ENCODE measurements at regions not wholly inside any gene's neighbourhood (a gene's known extent, or its start where the extent isn't known, plus 50 kb on each side); places are given as distances from the start of the nearest gene placed in this dataset.

GRCh38 chr3:76624164-76624563, 415.7 kb upstream of the ROBO2 start:
- Histone ChIP-seq H3K36me3 (ENCODE audit: low read depth, low read length) (no peaks in the 10 kb centered on the region), H3K9ac (ENCODE audit: low read length) (no peak overlapping the region), H3K27me3 (ENCODE audit: low read length) (peaks cover 8% of the 10 kb centered on the region; the same call in 1 of the 2 replicates), H3K4me3 (ENCODE audit: low read length) (peak overlapping the region; percentile 50), H3K4me1 (ENCODE audit: insufficient read depth, low read length) (no peaks in the 10 kb centered on the region), H2AFZ (ENCODE audit: low read length) (peak overlapping the region; percentile 63; the same call in 1 of the 2 replicates), H3F3A (ENCODE audit: low read length, unreplicated experiment) (no peaks in the 10 kb centered on the region), H4K20me1 (ENCODE audit: low read length) (no peaks in the 10 kb centered on the region), H3K4me2 (ENCODE audit: low read length) (peak overlapping the region; percentile 41; the same call in 1 of the 2 replicates), H3K79me2 (ENCODE audit: low read length) (no peaks in the 10 kb centered on the region), H3K9me3 (ENCODE audit: low read length) (0 out of 2 replicates have a peak, but pooled peaks cover 3% of the 10 kb centered on the region), H3K9me2 (replicated peaks; ENCODE audit: low read length) (no peaks in the 10 kb centered on the region), H3K27ac (ENCODE audit: low read length) (no peak overlapping the region)
- TF ChIP-seq CTCF (conservative IDR thresholded peaks at IDR 0.05; ENCODE audit: low read depth, low read length) (no peak), EZH2 (IDR thresholded peaks at IDR 0.05; ENCODE audit: low read length, unreplicated experiment) (no peak), EZH2phosphoT487 (IDR thresholded peaks at IDR 0.05; ENCODE audit: borderline replicate concordance, low read length) (no peak)
- POLR2A ChIA-PET (ENCODE audit: unreplicated experiment) = no interaction called here
- BruUV-seq (replicated peaks) = no TSS peak
- peak; percentile 16 for DNase-seq
- intact Hi-C loops (cut with micrococcal nuclease) = no loop called here
- CTCF ChIA-PET = no interaction called here
- no peak for ATAC-seq

- Histone ChIP-seq H3K9me2 (replicated peaks; ENCODE audit: low read length) (no peaks in the 10 kb centered on the region), H3K27me3 (ENCODE audit: low read length) (peaks cover 4% of the 10 kb centered on the region), H3F3A (ENCODE audit: low read length, unreplicated experiment) (no peaks in the 10 kb centered on the region), H3K27ac (ENCODE audit: low read length) (no peak overlapping the region), H3K36me3 (ENCODE audit: low read depth, low read length) (no peaks in the 10 kb centered on the region), H2AFZ (ENCODE audit: low read length) (no peak overlapping the region), H3K9me3 (ENCODE audit: low read length) (0 out of 2 replicates have a peak, but pooled peaks cover 3% of the 10 kb centered on the region), H3K4me3 (ENCODE audit: low read length) (no peak overlapping the region), H4K20me1 (ENCODE audit: low read length) (no peaks in the 10 kb centered on the region), H3K4me1 (ENCODE audit: insufficient read depth, low read length) (no peaks in the 10 kb centered on the region), H3K9ac (ENCODE audit: low read length) (no peak overlapping the region), H3K4me2 (ENCODE audit: low read length) (no peak overlapping the region), H3K79me2 (ENCODE audit: low read length) (no peaks in the 10 kb centered on the region)
- no peak for DNase-seq
- CTCF ChIA-PET = no interaction called here
- intact Hi-C loops (cut with micrococcal nuclease) = no loop called here
- TF ChIP-seq EZH2 (IDR thresholded peaks at IDR 0.05; ENCODE audit: low read length, unreplicated experiment) = no peak
- TF ChIP-seq CTCF (conservative IDR thresholded peaks at IDR 0.05; ENCODE audit: low read depth, low read length) = no peak
- TF ChIP-seq EZH2phosphoT487 (IDR thresholded peaks at IDR 0.05; ENCODE audit: borderline replicate concordance, low read length) = no peak
- no peak for ATAC-seq
- POLR2A ChIA-PET (ENCODE audit: unreplicated experiment) = no interaction called here
- BruUV-seq (replicated peaks) = no TSS peak
These were observed 412.7 kb upstream of the ROBO2 start for GRCh38 chr3:76627236-76627635.

- Histone ChIP-seq H3K9me2 (replicated peaks; ENCODE audit: low read length) (no peaks in the 10 kb centered on the region), H3K9me3 (ENCODE audit: low read length) (no peaks in the 10 kb centered on the region), H3K4me2 (ENCODE audit: low read length) (no peak overlapping the region), H3K9ac (ENCODE audit: low read length) (no peak overlapping the region), H3K27me3 (ENCODE audit: low read length) (peaks cover 15% of the 10 kb centered on the region; the same call in 1 of the 2 replicates), H3K79me2 (ENCODE audit: low read length) (no peaks in the 10 kb centered on the region), H2AFZ (ENCODE audit: low read length) (no peak overlapping the region), H4K20me1 (ENCODE audit: low read length) (no peaks in the 10 kb centered on the region), H3K36me3 (ENCODE audit: low read depth, low read length) (no peaks in the 10 kb centered on the region), H3K4me1 (ENCODE audit: insufficient read depth, low read length) (no peaks in the 10 kb centered on the region), H3F3A (ENCODE audit: low read length, unreplicated experiment) (no peaks in the 10 kb centered on the region), H3K27ac (ENCODE audit: low read length) (no peak overlapping the region), H3K4me3 (ENCODE audit: low read length) (no peak overlapping the region)
- ChIA-PET POLR2A (ENCODE audit: unreplicated experiment) (no interaction called here), CTCF (no interaction called here)
- BruUV-seq (replicated peaks) = no TSS peak
- intact Hi-C loops (cut with micrococcal nuclease) = no loop called here
- DNase-seq (no peak), ATAC-seq (no peak)
- TF ChIP-seq EZH2phosphoT487 (IDR thresholded peaks at IDR 0.05; ENCODE audit: borderline replicate concordance, low read length) = no peak
- no peak for TF ChIP-seq CTCF (conservative IDR thresholded peaks at IDR 0.05; ENCODE audit: low read depth, low read length)
- TF ChIP-seq EZH2 (IDR thresholded peaks at IDR 0.05; ENCODE audit: low read length, unreplicated experiment) = no peak
These were observed 408.6 kb upstream of the ROBO2 start for GRCh38 chr3:76631251-76631650.
